A673 (cell line): ENCODE measurements at regions not wholly inside any gene's neighbourhood (a gene's known extent, or its start where the extent isn't known, plus 50 kb on each side); places are given as distances from the start of the nearest gene placed in this dataset.

Source experiments
- BruUV-seq: library from RNA; stranded (reverse); fragments of 400-500 nt; replicated peaks from 2 replicates; lab custom pipeline; 2021; lab: Mats Ljungman, UMichigan
- CTCF ChIA-PET: fragments of 300-600 bp; sonication (Branson Sonifier 250); formaldehyde crosslinking; loops from one replicate; lab custom pipeline; 2022; ENCODE audit warnings: antibody characterized with exemption; lab: Charles Lee
- POLR2A ChIA-PET: fragments of 300-600 bp; sonication (Branson Sonifier 250); formaldehyde crosslinking; loops from one replicate; lab custom pipeline; 2022; ENCODE audit warnings: antibody characterized with exemption; ENCODE audit not compliant: low non-redundant PET; lab: Charles Lee
- DNase-seq: peaks from one replicate; pipeline ENCODE4 v3.0.0-alpha.2; 2015; ENCODE audit warnings: low spot score
- H3K27ac ChIP-seq: fragments of 200-600 bp; sonication (generic); 2 replicates; pipeline ENCODE4 v1.5.1; 2016; ENCODE audit warnings: mixed run types, low read depth, mild to moderate bottlenecking, mixed read lengths, antibody characterized with exemption, low read length; ENCODE audit not compliant: poor library complexity, severe bottlenecking
- H3K27me3 ChIP-seq: fragments of 200-600 bp; sonication (generic); replicated peaks from 2 replicates; pipeline ENCODE4 v1.6.1; 2017; ENCODE audit warnings: mixed run types, low read depth, mild to moderate bottlenecking, mixed read lengths, antibody characterized with exemption, low read length; ENCODE audit not compliant: insufficient read depth, poor library complexity
- H3K36me3 ChIP-seq: fragments of 200-600 bp; sonication (generic); 2 replicates; pipeline ENCODE4 v1.6.1; 2016; ENCODE audit warnings: mixed run types, mild to moderate bottlenecking, mixed read lengths, antibody characterized with exemption, low read length; ENCODE audit not compliant: insufficient read depth, poor library complexity, severe bottlenecking
- H3K4me1 ChIP-seq: fragments of 200-600 bp; sonication (generic); 2 replicates; pipeline ENCODE4 v1.6.1; 2017; ENCODE audit warnings: mixed run types, mild to moderate bottlenecking, mixed read lengths, antibody characterized with exemption, low read length; ENCODE audit not compliant: insufficient read depth, poor library complexity, severe bottlenecking
- H3K4me3 ChIP-seq: fragments of 200-600 bp; sonication (generic); 2 replicates; pipeline ENCODE4 v1.5.1; 2016; ENCODE audit warnings: low read depth, mixed run types, mild to moderate bottlenecking, mixed read lengths, low read length; ENCODE audit not compliant: poor library complexity, severe bottlenecking
- H3K9me3 ChIP-seq: fragments of 200-600 bp; sonication (generic); 2 replicates; pipeline ENCODE4 v1.6.1; 2016; ENCODE audit warnings: mixed run types, low read depth, mild to moderate bottlenecking, mixed read lengths, antibody characterized with exemption, low read length; ENCODE audit not compliant: poor library complexity, severe bottlenecking
- EZH2 ChIP-seq: fragments of 200-600 bp; sonication (generic); IDR thresholded peaks from 2 replicates; pipeline ENCODE4 v1.6.1; 2017; ENCODE audit warnings: borderline replicate concordance, low read depth, mild to moderate bottlenecking, mixed read lengths, antibody characterized with exemption, low read length; ENCODE audit not compliant: poor library complexity, severe bottlenecking
- intact Hi-C: fragments of 100-400 bp; cut with micrococcal nuclease; formaldehyde crosslinking; loops from one replicate; pipeline ENCODE4 v1.10.0; 2022; ENCODE audit not compliant: unreplicated experiment
- TF ChIP-seq, protein P1 (sequence below): fragments of 300-800, 200-600 bp; sonication (generic); conservative IDR thresholded peaks from 2 replicates; pipeline ENCODE4 v1.5.1; 2017; ENCODE audit warnings: low read depth, mild to moderate bottlenecking, antibody characterized with exemption, low read length, moderate library complexity, mixed read lengths

DNA sequence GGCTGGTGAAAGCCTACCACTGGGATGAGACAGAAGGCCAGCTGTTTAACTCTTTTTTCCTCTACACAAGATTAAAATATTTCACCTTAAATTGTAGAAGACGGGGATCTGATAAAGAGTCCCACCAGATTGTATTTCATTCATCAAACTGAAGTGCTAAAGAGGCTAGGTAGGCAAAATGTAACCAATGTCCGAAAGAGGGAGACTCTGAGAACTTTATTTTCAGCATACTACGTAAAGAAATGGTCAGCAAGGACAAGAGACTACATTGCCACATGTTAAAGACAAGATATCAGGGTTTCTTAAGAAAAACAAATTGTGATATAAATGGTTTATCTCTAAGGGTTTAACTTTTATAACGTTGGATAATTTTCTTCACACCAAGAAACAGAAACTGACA is 71.6 kb upstream of the INPP4B start:
- intact Hi-C loops = no loop called here
- DNase-seq = no peak
- POLR2A ChIA-PET = interaction anchor here (0.7 kb wide), 1 partner anchor 31 kb away, joined by 5 read pairs; no protein-coding TSS in a partner anchor
- no peaks in the 10 kb centered on the region for H3K27me3 ChIP-seq
- no peak overlapping the region for H3K4me3 ChIP-seq
- no peaks in the 10 kb centered on the region for H3K36me3 ChIP-seq
- no peak overlapping the region for H3K27ac ChIP-seq
- H3K4me1 ChIP-seq = no peaks in the 10 kb centered on the region
- TF ChIP-seq EZH2 = no peak
- TF ChIP-seq, protein P1, sequence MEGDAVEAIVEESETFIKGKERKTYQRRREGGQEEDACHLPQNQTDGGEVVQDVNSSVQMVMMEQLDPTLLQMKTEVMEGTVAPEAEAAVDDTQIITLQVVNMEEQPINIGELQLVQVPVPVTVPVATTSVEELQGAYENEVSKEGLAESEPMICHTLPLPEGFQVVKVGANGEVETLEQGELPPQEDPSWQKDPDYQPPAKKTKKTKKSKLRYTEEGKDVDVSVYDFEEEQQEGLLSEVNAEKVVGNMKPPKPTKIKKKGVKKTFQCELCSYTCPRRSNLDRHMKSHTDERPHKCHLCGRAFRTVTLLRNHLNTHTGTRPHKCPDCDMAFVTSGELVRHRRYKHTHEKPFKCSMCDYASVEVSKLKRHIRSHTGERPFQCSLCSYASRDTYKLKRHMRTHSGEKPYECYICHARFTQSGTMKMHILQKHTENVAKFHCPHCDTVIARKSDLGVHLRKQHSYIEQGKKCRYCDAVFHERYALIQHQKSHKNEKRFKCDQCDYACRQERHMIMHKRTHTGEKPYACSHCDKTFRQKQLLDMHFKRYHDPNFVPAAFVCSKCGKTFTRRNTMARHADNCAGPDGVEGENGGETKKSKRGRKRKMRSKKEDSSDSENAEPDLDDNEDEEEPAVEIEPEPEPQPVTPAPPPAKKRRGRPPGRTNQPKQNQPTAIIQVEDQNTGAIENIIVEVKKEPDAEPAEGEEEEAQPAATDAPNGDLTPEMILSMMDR = no peak
- no peaks in the 10 kb centered on the region for H3K9me3 ChIP-seq
- CTCF ChIA-PET = no interaction called here
- BruUV-seq = no TSS peak

DNA sequence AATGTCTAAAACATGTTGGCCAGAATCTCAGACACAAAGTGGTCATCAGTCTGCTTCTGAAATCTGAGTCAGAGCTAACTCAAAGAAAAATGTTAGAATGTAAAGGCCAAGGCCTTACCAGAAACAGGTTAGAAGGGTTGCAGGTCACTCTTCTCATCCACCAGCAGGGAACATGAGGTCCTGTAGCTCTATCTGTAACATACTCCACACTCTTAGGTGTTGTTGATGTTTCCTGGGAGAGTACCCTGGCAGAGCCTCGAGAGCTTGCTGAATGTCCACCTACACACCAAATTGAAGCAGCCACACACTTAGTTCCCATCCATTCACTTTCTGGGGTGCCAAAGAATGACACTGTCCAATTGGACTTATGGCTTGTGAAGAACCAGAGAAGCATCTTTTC is 76.6 kb upstream of the INPP4B start:
- intact Hi-C loops = no loop called here
- no peak for DNase-seq
- no peaks in the 10 kb centered on the region for H3K27me3 ChIP-seq
- CTCF ChIA-PET = no interaction called here
- no peaks in the 10 kb centered on the region for H3K4me1 ChIP-seq
- TF ChIP-seq, protein P1 = no peak
- no peak for TF ChIP-seq EZH2
- H3K27ac ChIP-seq = no peak overlapping the region
- BruUV-seq = no TSS peak
- no peaks in the 10 kb centered on the region for H3K9me3 ChIP-seq
- POLR2A ChIA-PET = no interaction called here
- no peak overlapping the region for H3K4me3 ChIP-seq
- H3K36me3 ChIP-seq = no peaks in the 10 kb centered on the region

DNA sequence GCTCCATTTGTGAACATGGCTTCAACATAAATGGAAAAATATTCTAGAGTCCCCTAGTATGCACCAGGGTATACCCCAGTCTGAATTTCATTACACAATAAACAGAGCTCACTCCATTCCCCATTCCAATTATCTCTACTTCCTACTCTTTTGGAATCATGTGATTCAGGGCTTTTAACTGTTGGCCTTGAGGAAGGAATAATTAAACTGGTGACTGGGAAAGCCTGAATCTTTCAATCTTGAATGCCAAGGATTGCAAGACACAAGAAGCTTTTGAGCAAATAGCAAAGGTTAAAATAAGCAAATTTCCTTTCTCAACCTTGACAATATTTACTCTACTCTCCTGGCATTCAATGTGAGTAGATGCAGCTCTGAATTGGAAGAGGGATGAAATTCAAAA is 77.5 kb upstream of the INPP4B start:
- H3K27me3 ChIP-seq = no peaks in the 10 kb centered on the region
- POLR2A ChIA-PET = no interaction called here
- H3K27ac ChIP-seq = no peak overlapping the region
- TF ChIP-seq, protein P1 = no peak
- no peak for TF ChIP-seq EZH2
- no peak for DNase-seq
- no peak overlapping the region for H3K4me3 ChIP-seq
- intact Hi-C loops = no loop called here
- H3K4me1 ChIP-seq = no peaks in the 10 kb centered on the region
- H3K9me3 ChIP-seq = no peaks in the 10 kb centered on the region
- BruUV-seq = no TSS peak
- no peaks in the 10 kb centered on the region for H3K36me3 ChIP-seq
- CTCF ChIA-PET = no interaction called here
